WTC11 (cell line): ENCODE measurements at regions not wholly inside any gene's neighbourhood (a gene's known extent, or its start where the extent isn't known, plus 50 kb on each side); places are given as distances from the start of the nearest gene placed in this dataset.

ENCODE experiments used
- ATAC-seq: fragments of 200-7000 bp; cut with Tn5 transposase; 2 replicates; pipeline ENCODE4 v1.10.0; 2021; ENCODE audit warnings: mild to moderate bottlenecking, moderate library complexity
- CTCF ChIA-PET: fragments of 300-600 bp; sonication (Branson Sonifier 250); formaldehyde crosslinking; loops from one replicate; lab custom pipeline; 2021; ENCODE audit warnings: antibody characterized with exemption; lab: Charles Lee
- POLR2A ChIA-PET: fragments of 350-600 bp; sonication (Branson Sonifier 250); formaldehyde crosslinking; loops from one replicate; lab custom pipeline; 2021; ENCODE audit warnings: antibody characterized with exemption; lab: Charles Lee
- DNase-seq: peaks from one replicate; pipeline ENCODE4 v3.0.0; 2021; ENCODE audit warnings: low spot score
- H3K27ac Mint-ChIP-seq: 2 replicates; pipeline ENCODE4 v1.8.0; 2021; ENCODE audit warnings: mixed read lengths
- H3K27me3 Mint-ChIP-seq: 2 replicates; pipeline ENCODE4 v1.8.0; 2021; ENCODE audit warnings: low read depth, mild to moderate bottlenecking, moderate library complexity, mixed read lengths
- H3K36me3 Mint-ChIP-seq: 2 replicates; pipeline ENCODE4 v1.8.0; 2021; ENCODE audit warnings: mixed read lengths
- H3K4me1 Mint-ChIP-seq: 2 replicates; pipeline ENCODE4 v1.8.0; 2022; ENCODE audit warnings: mixed read lengths
- H3K4me3 Mint-ChIP-seq: 2 replicates; pipeline ENCODE4 v1.8.0; 2021; ENCODE audit warnings: mild to moderate bottlenecking, moderate library complexity, mixed read lengths
- H3K9me3 Mint-ChIP-seq: 2 replicates; pipeline ENCODE4 v1.8.0; 2021; ENCODE audit warnings: mixed read lengths
- AFF4 ChIP-seq: sonication (generic); formaldehyde crosslinking; IDR thresholded peaks from 2 replicates; pipeline ENCODE4 v1.8.1; 2023; ENCODE audit warnings: mild to moderate bottlenecking, missing genetic modification reagents, borderline replicate concordance
- ATF1 ChIP-seq: sonication (generic); formaldehyde crosslinking; IDR thresholded peaks from 2 replicates; pipeline ENCODE4 v1.8.1; 2023; ENCODE audit warnings: mild to moderate bottlenecking, moderate library complexity, missing genetic modification reagents
- ATF2 ChIP-seq: sonication (generic); formaldehyde crosslinking; IDR thresholded peaks from 2 replicates; pipeline ENCODE4 v1.8.1; 2022; ENCODE audit warnings: low read depth, missing genetic modification reagents, borderline replicate concordance
- CBFB ChIP-seq: sonication (generic); formaldehyde crosslinking; IDR thresholded peaks from 2 replicates; pipeline ENCODE4 v1.8.1; 2022; ENCODE audit warnings: mild to moderate bottlenecking, low read depth, missing genetic modification reagents
- CDX4 ChIP-seq: fragments of 250-450 bp; sonication (Bioruptor Pico); IDR thresholded peaks from 2 replicates; pipeline ENCODE4 v1.9.0; 2021; ENCODE audit warnings: moderate library complexity, mild to moderate bottlenecking, inconsistent platforms, borderline replicate concordance
- E2F5 ChIP-seq: sonication (generic); formaldehyde crosslinking; IDR thresholded peaks from 2 replicates; pipeline ENCODE4 v1.8.1; 2022; ENCODE audit warnings: mild to moderate bottlenecking, moderate library complexity, missing genetic modification reagents
- ESRRA ChIP-seq: sonication (generic); formaldehyde crosslinking; IDR thresholded peaks from 2 replicates; pipeline ENCODE4 v1.8.1; 2022; ENCODE audit warnings: mild to moderate bottlenecking, missing genetic modification reagents, borderline replicate concordance
- HMGXB4 ChIP-seq: sonication (generic); formaldehyde crosslinking; IDR thresholded peaks from 2 replicates; pipeline ENCODE4 v1.8.1; 2023; ENCODE audit warnings: mild to moderate bottlenecking, moderate library complexity, missing genetic modification reagents
- JAZF1 ChIP-seq: fragments of 250-450 bp; sonication (Bioruptor Pico); IDR thresholded peaks from 2 replicates; pipeline ENCODE4 v1.9.0; 2021; ENCODE audit warnings: moderate library complexity, mild to moderate bottlenecking, inconsistent platforms
- MAX ChIP-seq: sonication (generic); formaldehyde crosslinking; IDR thresholded peaks from 2 replicates; pipeline ENCODE4 v1.8.0; 2022; ENCODE audit warnings: mild to moderate bottlenecking, missing genetic modification reagents
- NFE2L1 ChIP-seq: sonication (generic); formaldehyde crosslinking; IDR thresholded peaks from 2 replicates; pipeline ENCODE4 v1.8.1; 2023; ENCODE audit warnings: missing genetic modification reagents
- OVOL2 ChIP-seq: fragments of 250-450 bp; sonication (Bioruptor Pico); IDR thresholded peaks from 2 replicates; pipeline ENCODE4 v1.9.0; 2021; ENCODE audit warnings: mild to moderate bottlenecking, borderline replicate concordance
- PREB ChIP-seq: sonication (generic); formaldehyde crosslinking; IDR thresholded peaks from 2 replicates; pipeline ENCODE4 v1.8.1; 2022; ENCODE audit warnings: mild to moderate bottlenecking, missing genetic modification reagents, moderate library complexity, borderline replicate concordance
- USF1 ChIP-seq: sonication (generic); formaldehyde crosslinking; IDR thresholded peaks from 2 replicates; pipeline ENCODE4 v1.8.0; 2022; ENCODE audit warnings: mild to moderate bottlenecking, missing genetic modification reagents
- USF2 ChIP-seq: sonication (generic); formaldehyde crosslinking; IDR thresholded peaks from 2 replicates; pipeline ENCODE4 v1.8.1; 2023; ENCODE audit warnings: mild to moderate bottlenecking, missing genetic modification reagents, moderate library complexity
- ZBTB43 ChIP-seq: sonication (generic); formaldehyde crosslinking; IDR thresholded peaks from 2 replicates; pipeline ENCODE4 v1.8.1; 2023; ENCODE audit warnings: mild to moderate bottlenecking, missing genetic modification reagents

- TF ChIP-seq AFF4 (CRISPR knock-in tag) (no peak), PREB (CRISPR knock-in tag) (no peak)
Measured at GRCh38 chr6:153621070-153621469, 418.0 kb upstream of the OPRM1 start (continued).

GRCh38 chr6:153618371-153619322 lies 420.4 kb upstream of the OPRM1 start:
- ChIA-PET CTCF (interaction anchor here (0.7 kb wide), 1 partner anchor 16 kb away, joined by 3 read pairs; no protein-coding TSS in a partner anchor), POLR2A (no interaction called here)
- H3K4me3 Mint-ChIP-seq: no peak overlapping the region
- no peak for DNase-seq
- H3K36me3 Mint-ChIP-seq: no peaks in the 10 kb centered on the region
- peaks cover 4% of the 10 kb centered on the region; the same call in 1 of the 2 replicates for H3K27me3 Mint-ChIP-seq
- no peaks in the 10 kb centered on the region for H3K9me3 Mint-ChIP-seq
- no peak for TF ChIP-seq CDX4 (CRISPR knock-in tag)
- no peak for TF ChIP-seq MAX
- TF ChIP-seq USF2 (CRISPR knock-in tag): no peak
- TF ChIP-seq JAZF1 (CRISPR knock-in tag): no peak
- TF ChIP-seq ATF2 (CRISPR knock-in tag): no peak
- TF ChIP-seq ATF1 (CRISPR knock-in tag): no peak
- no peak for TF ChIP-seq NFE2L1
- no peak for TF ChIP-seq E2F5 (CRISPR knock-in tag)
- no peak for TF ChIP-seq OVOL2 (CRISPR knock-in tag)
- no peak for TF ChIP-seq HMGXB4 (CRISPR knock-in tag)
- TF ChIP-seq CBFB (CRISPR knock-in tag): no peak
- TF ChIP-seq ESRRA (CRISPR knock-in tag): no peak
- TF ChIP-seq ZBTB43: no peak
- no peak for TF ChIP-seq USF1 (CRISPR knock-in tag)
- no peak overlapping the region for H3K27ac Mint-ChIP-seq
- no peak for ATAC-seq
- no peaks in the 10 kb centered on the region for H3K4me1 Mint-ChIP-seq
